ENCODE measurements at regions not wholly inside any gene's neighbourhood (a gene's known extent, or its start where the extent isn't known, plus 50 kb on each side); places are given as distances from the start of the nearest gene placed in this dataset.

- Histone ChIP-seq H3K4me1 (ENCODE audit: control insufficient read depth, insufficient read depth, low read length) (no peaks in the 10 kb centered on the region; the same call in 1 of the 2 replicates), H3K36me3 (ENCODE audit: control insufficient read depth, insufficient read depth, low read length) (no peaks in the 10 kb centered on the region), H3K9me3 (ENCODE audit: control insufficient read depth, insufficient read depth, low read length) (no peaks in the 10 kb centered on the region), H3K4me3 (ENCODE audit: low read depth, low read length) (no peak overlapping the region), H3K27me3 (ENCODE audit: control insufficient read depth, insufficient read depth, low read length) (no peaks in the 10 kb centered on the region), H3K27ac (ENCODE audit: low read depth, low read length) (no peak overlapping the region), H3K9ac (ENCODE audit: low read depth, low read length) (no peak overlapping the region)
Observed at GRCh38 chr6:120122401-120122800, 772.8 kb upstream of the MAN1A1 start.

GRCh38 chr6:120116343-120116742, 766.8 kb upstream of the MAN1A1 start:
- Histone ChIP-seq H3K36me3 (ENCODE audit: control insufficient read depth, insufficient read depth, low read length) (no peaks in the 10 kb centered on the region), H3K27ac (ENCODE audit: low read depth, low read length) (no peak overlapping the region), H3K4me1 (ENCODE audit: control insufficient read depth, insufficient read depth, low read length) (no peaks in the 10 kb centered on the region; the same call in 1 of the 2 replicates), H3K4me3 (ENCODE audit: low read depth, low read length) (no peak overlapping the region), H3K9me3 (ENCODE audit: control insufficient read depth, insufficient read depth, low read length) (no peaks in the 10 kb centered on the region), H3K9ac (ENCODE audit: low read depth, low read length) (no peak overlapping the region), H3K27me3 (ENCODE audit: control insufficient read depth, insufficient read depth, low read length) (no peaks in the 10 kb centered on the region)

GRCh38 chr6:120112980-120113379, 763.4 kb upstream of the MAN1A1 start:
- no peaks in the 10 kb centered on the region; the same call in 1 of the 2 replicates for H3K4me1 ChIP-seq (ENCODE audit: control insufficient read depth, insufficient read depth, low read length)
- H3K36me3 ChIP-seq (ENCODE audit: control insufficient read depth, insufficient read depth, low read length): no peaks in the 10 kb centered on the region
- H3K4me3 ChIP-seq (ENCODE audit: low read depth, low read length): no peak overlapping the region
- H3K9me3 ChIP-seq (ENCODE audit: control insufficient read depth, insufficient read depth, low read length): no peaks in the 10 kb centered on the region
- H3K27ac ChIP-seq (ENCODE audit: low read depth, low read length): no peak overlapping the region
- no peaks in the 10 kb centered on the region for H3K27me3 ChIP-seq (ENCODE audit: control insufficient read depth, insufficient read depth, low read length)
- H3K9ac ChIP-seq (ENCODE audit: low read depth, low read length): no peak overlapping the region

- Histone ChIP-seq H3K4me1 (ENCODE audit: control insufficient read depth, insufficient read depth, low read length) (no peaks in the 10 kb centered on the region), H3K27ac (ENCODE audit: low read depth, low read length) (no peak overlapping the region), H3K27me3 (ENCODE audit: control insufficient read depth, insufficient read depth, low read length) (no peaks in the 10 kb centered on the region), H3K36me3 (ENCODE audit: control insufficient read depth, insufficient read depth, low read length) (no peaks in the 10 kb centered on the region), H3K9me3 (ENCODE audit: control insufficient read depth, insufficient read depth, low read length) (no peaks in the 10 kb centered on the region), H3K9ac (ENCODE audit: low read depth, low read length) (no peak overlapping the region), H3K4me3 (ENCODE audit: low read depth, low read length) (no peak overlapping the region)
Observed at GRCh38 chr6:120111001-120111400, 761.4 kb upstream of the MAN1A1 start.

- no peaks in the 10 kb centered on the region for H3K27me3 ChIP-seq (ENCODE audit: control insufficient read depth, insufficient read depth, low read length)
- no peak overlapping the region for H3K4me3 ChIP-seq (ENCODE audit: low read depth, low read length)
- 0 out of 2 replicates have a peak overlapping the region, but pooled peaks have one; percentile 14 for H3K9ac ChIP-seq (ENCODE audit: low read depth, low read length)
- H3K36me3 ChIP-seq (ENCODE audit: control insufficient read depth, insufficient read depth, low read length): no peaks in the 10 kb centered on the region
- no peaks in the 10 kb centered on the region for H3K9me3 ChIP-seq (ENCODE audit: control insufficient read depth, insufficient read depth, low read length)
- no peak overlapping the region for H3K27ac ChIP-seq (ENCODE audit: low read depth, low read length)
- H3K4me1 ChIP-seq (ENCODE audit: control insufficient read depth, insufficient read depth, low read length): no peaks in the 10 kb centered on the region
Observed at GRCh38 chr6:120108061-120108795, 758.7 kb upstream of the MAN1A1 start.

- Histone ChIP-seq H3K9ac (ENCODE audit: low read depth, low read length) (no peak overlapping the region), H3K27ac (ENCODE audit: low read depth, low read length) (no peak overlapping the region), H3K27me3 (ENCODE audit: control insufficient read depth, insufficient read depth, low read length) (no peaks in the 10 kb centered on the region), H3K4me1 (ENCODE audit: control insufficient read depth, insufficient read depth, low read length) (no peaks in the 10 kb centered on the region), H3K36me3 (ENCODE audit: control insufficient read depth, insufficient read depth, low read length) (no peaks in the 10 kb centered on the region), H3K4me3 (ENCODE audit: low read depth, low read length) (no peak overlapping the region), H3K9me3 (ENCODE audit: control insufficient read depth, insufficient read depth, low read length) (no peaks in the 10 kb centered on the region)
Observed at GRCh38 chr6:120103618-120104017, 754.1 kb upstream of the MAN1A1 start.

GRCh38 chr6:120096696-120097260, 747.2 kb upstream of the MAN1A1 start:
- Histone ChIP-seq H3K36me3 (ENCODE audit: control insufficient read depth, insufficient read depth, low read length) (no peaks in the 10 kb centered on the region), H3K4me1 (ENCODE audit: control insufficient read depth, insufficient read depth, low read length) (no peaks in the 10 kb centered on the region), H3K27ac (ENCODE audit: low read depth, low read length) (no peak overlapping the region), H3K9ac (ENCODE audit: low read depth, low read length) (no peak overlapping the region), H3K27me3 (ENCODE audit: control insufficient read depth, insufficient read depth, low read length) (no peaks in the 10 kb centered on the region), H3K9me3 (ENCODE audit: control insufficient read depth, insufficient read depth, low read length) (no peaks in the 10 kb centered on the region), H3K4me3 (ENCODE audit: low read depth, low read length) (no peak overlapping the region)

- Histone ChIP-seq H3K4me1 (ENCODE audit: control insufficient read depth, insufficient read depth, low read length) (no peaks in the 10 kb centered on the region), H3K27ac (ENCODE audit: low read depth, low read length) (no peak overlapping the region), H3K9me3 (ENCODE audit: control insufficient read depth, insufficient read depth, low read length) (no peaks in the 10 kb centered on the region), H3K36me3 (ENCODE audit: control insufficient read depth, insufficient read depth, low read length) (no peaks in the 10 kb centered on the region), H3K4me3 (ENCODE audit: low read depth, low read length) (no peak overlapping the region), H3K9ac (ENCODE audit: low read depth, low read length) (no peak overlapping the region), H3K27me3 (ENCODE audit: control insufficient read depth, insufficient read depth, low read length) (no peaks in the 10 kb centered on the region)
Observed at GRCh38 chr6:120083186-120083585, 733.6 kb upstream of the MAN1A1 start.

- Histone ChIP-seq H3K9ac (ENCODE audit: low read depth, low read length) (no peak overlapping the region), H3K9me3 (ENCODE audit: control insufficient read depth, insufficient read depth, low read length) (no peaks in the 10 kb centered on the region)
Observed at GRCh38 chr6:120077489-120077888, 727.9 kb upstream of the MAN1A1 start.

GRCh38 chr6:120058410-120058809, 708.8 kb upstream of the MAN1A1 start:
- Histone ChIP-seq H3K4me1 (ENCODE audit: control insufficient read depth, insufficient read depth, low read length) (no peaks in the 10 kb centered on the region), H3K9ac (ENCODE audit: low read depth, low read length) (no peak overlapping the region), H3K27ac (ENCODE audit: low read depth, low read length) (no peak overlapping the region), H3K9me3 (ENCODE audit: control insufficient read depth, insufficient read depth, low read length) (no peaks in the 10 kb centered on the region), H3K27me3 (ENCODE audit: control insufficient read depth, insufficient read depth, low read length) (no peaks in the 10 kb centered on the region), H3K36me3 (ENCODE audit: control insufficient read depth, insufficient read depth, low read length) (no peaks in the 10 kb centered on the region), H3K4me3 (ENCODE audit: low read depth, low read length) (no peak overlapping the region)

More at GRCh38 chr6:120077489-120077888, 727.9 kb upstream of the MAN1A1 start:
- H3K27ac ChIP-seq (ENCODE audit: low read depth, low read length): no peak overlapping the region
- H3K4me1 ChIP-seq (ENCODE audit: control insufficient read depth, insufficient read depth, low read length): no peaks in the 10 kb centered on the region
- H3K4me3 ChIP-seq (ENCODE audit: low read depth, low read length): no peak overlapping the region
- H3K36me3 ChIP-seq (ENCODE audit: control insufficient read depth, insufficient read depth, low read length): no peaks in the 10 kb centered on the region
- no peaks in the 10 kb centered on the region for H3K27me3 ChIP-seq (ENCODE audit: control insufficient read depth, insufficient read depth, low read length)

- H3K4me1 ChIP-seq (ENCODE audit: control insufficient read depth, insufficient read depth, low read length): no peaks in the 10 kb centered on the region
- no peak overlapping the region for H3K27ac ChIP-seq (ENCODE audit: low read depth, low read length)
- H3K9ac ChIP-seq (ENCODE audit: low read depth, low read length): no peak overlapping the region
- H3K9me3 ChIP-seq (ENCODE audit: control insufficient read depth, insufficient read depth, low read length): no peaks in the 10 kb centered on the region
- no peaks in the 10 kb centered on the region for H3K36me3 ChIP-seq (ENCODE audit: control insufficient read depth, insufficient read depth, low read length)
- H3K4me3 ChIP-seq (ENCODE audit: low read depth, low read length): no peak overlapping the region
- no peaks in the 10 kb centered on the region for H3K27me3 ChIP-seq (ENCODE audit: control insufficient read depth, insufficient read depth, low read length)
Observed at GRCh38 chr6:120056085-120056484, 706.5 kb upstream of the MAN1A1 start.

All from HUES48 (cell line).